SU-DHL-6 (cell line): ENCODE measurements at regions not wholly inside any gene's neighbourhood (a gene's known extent, or its start where the extent isn't known, plus 50 kb on each side); places are given as distances from the start of the nearest gene placed in this dataset.

Experiments used
- EZH2phosphoT487 ChIP-seq: fragments of 200-600 bp; sonication (generic), shearing (Covaris generic); conservative IDR thresholded peaks from 2 replicates; pipeline ENCODE4 v1.6.1; 2018; ENCODE audit warnings: mild to moderate bottlenecking, antibody characterized with exemption, low read length, moderate library complexity, mixed read lengths
- TF ChIP-seq, protein P1 (sequence below): fragments of 200-600 bp; sonication (generic); IDR thresholded peaks from one replicate; pipeline ENCODE4 v1.5.1; 2017; ENCODE audit warnings: antibody characterized with exemption, mild to moderate bottlenecking, low read length, moderate library complexity; ENCODE audit not compliant: insufficient read depth, poor library complexity, severe bottlenecking

DNA sequence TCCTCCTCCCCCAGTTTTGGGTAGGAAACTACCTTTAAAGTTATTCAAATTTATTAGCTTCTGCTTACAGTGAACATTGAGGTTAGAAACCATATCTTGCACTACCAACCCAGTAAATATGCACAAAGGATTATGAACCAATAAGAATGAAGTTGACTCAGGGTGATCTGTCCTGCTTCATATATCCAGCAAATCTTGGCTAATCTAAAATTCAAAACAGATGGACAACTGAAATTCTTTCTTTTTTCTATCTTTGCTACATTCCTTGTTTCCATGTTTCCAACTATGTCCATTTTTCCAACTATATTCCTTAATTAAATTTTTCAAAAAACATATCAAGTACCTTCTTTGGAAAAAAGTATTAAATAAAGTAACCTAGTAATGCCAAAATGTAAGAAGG is 149.3 kb downstream of the FAM124B start:
- TF ChIP-seq, protein P1, sequence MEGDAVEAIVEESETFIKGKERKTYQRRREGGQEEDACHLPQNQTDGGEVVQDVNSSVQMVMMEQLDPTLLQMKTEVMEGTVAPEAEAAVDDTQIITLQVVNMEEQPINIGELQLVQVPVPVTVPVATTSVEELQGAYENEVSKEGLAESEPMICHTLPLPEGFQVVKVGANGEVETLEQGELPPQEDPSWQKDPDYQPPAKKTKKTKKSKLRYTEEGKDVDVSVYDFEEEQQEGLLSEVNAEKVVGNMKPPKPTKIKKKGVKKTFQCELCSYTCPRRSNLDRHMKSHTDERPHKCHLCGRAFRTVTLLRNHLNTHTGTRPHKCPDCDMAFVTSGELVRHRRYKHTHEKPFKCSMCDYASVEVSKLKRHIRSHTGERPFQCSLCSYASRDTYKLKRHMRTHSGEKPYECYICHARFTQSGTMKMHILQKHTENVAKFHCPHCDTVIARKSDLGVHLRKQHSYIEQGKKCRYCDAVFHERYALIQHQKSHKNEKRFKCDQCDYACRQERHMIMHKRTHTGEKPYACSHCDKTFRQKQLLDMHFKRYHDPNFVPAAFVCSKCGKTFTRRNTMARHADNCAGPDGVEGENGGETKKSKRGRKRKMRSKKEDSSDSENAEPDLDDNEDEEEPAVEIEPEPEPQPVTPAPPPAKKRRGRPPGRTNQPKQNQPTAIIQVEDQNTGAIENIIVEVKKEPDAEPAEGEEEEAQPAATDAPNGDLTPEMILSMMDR, result no peak
- TF ChIP-seq EZH2phosphoT487, result no peak
